ENCODE measurements at regions not wholly inside any gene's neighbourhood (a gene's known extent, or its start where the extent isn't known, plus 50 kb on each side); places are given as distances from the start of the nearest gene placed in this dataset.

- no peak for DNase-seq
- no peak overlapping the region for H3K4me2 ChIP-seq (ENCODE audit: low read depth, low read length)
- H3K4me1 ChIP-seq (ENCODE audit: low read length), result peaks cover 21% of the 10 kb centered on the region
- H2AFZ ChIP-seq (ENCODE audit: low read length), result no peak overlapping the region
- H3K27me3 ChIP-seq (replicated peaks; ENCODE audit: insufficient read depth, low read length), result no peaks in the 10 kb centered on the region
- no peaks in the 10 kb centered on the region for H3K36me3 ChIP-seq (replicated peaks; ENCODE audit: insufficient read depth, low read length)
- no peak overlapping the region for H3K27ac ChIP-seq (ENCODE audit: low read length)
- no peaks in the 10 kb centered on the region for H3K9me3 ChIP-seq (replicated peaks; ENCODE audit: insufficient read depth, low read length)
- no peak overlapping the region for H3K4me3 ChIP-seq (ENCODE audit: low read length)
- H3K79me2 ChIP-seq (ENCODE audit: low read length), result no peaks in the 10 kb centered on the region
- TF ChIP-seq EZH2 (optimal IDR thresholded peaks at IDR 0.05; ENCODE audit: low read depth, low read length), result no peak
- TF ChIP-seq, protein P1, sequence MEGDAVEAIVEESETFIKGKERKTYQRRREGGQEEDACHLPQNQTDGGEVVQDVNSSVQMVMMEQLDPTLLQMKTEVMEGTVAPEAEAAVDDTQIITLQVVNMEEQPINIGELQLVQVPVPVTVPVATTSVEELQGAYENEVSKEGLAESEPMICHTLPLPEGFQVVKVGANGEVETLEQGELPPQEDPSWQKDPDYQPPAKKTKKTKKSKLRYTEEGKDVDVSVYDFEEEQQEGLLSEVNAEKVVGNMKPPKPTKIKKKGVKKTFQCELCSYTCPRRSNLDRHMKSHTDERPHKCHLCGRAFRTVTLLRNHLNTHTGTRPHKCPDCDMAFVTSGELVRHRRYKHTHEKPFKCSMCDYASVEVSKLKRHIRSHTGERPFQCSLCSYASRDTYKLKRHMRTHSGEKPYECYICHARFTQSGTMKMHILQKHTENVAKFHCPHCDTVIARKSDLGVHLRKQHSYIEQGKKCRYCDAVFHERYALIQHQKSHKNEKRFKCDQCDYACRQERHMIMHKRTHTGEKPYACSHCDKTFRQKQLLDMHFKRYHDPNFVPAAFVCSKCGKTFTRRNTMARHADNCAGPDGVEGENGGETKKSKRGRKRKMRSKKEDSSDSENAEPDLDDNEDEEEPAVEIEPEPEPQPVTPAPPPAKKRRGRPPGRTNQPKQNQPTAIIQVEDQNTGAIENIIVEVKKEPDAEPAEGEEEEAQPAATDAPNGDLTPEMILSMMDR (IDR thresholded peaks at IDR 0.05; ENCODE audit: low read length), result no peak
- no peaks in the 10 kb centered on the region for H4K20me1 ChIP-seq (ENCODE audit: insufficient read depth, low read length)
- H3K9me2 ChIP-seq (replicated peaks; ENCODE audit: insufficient read depth, low read length), result no peaks in the 10 kb centered on the region
- H3K9ac ChIP-seq (ENCODE audit: low read length), result no peak overlapping the region
- H3F3A ChIP-seq (ENCODE audit: insufficient read depth, low read length), result peaks cover 9% of the 10 kb centered on the region; the same call in 1 of the 2 replicates
These were observed 146.0 kb upstream of the ADO start for GRCh38 chr10:62658516-62658915.

DNA sequence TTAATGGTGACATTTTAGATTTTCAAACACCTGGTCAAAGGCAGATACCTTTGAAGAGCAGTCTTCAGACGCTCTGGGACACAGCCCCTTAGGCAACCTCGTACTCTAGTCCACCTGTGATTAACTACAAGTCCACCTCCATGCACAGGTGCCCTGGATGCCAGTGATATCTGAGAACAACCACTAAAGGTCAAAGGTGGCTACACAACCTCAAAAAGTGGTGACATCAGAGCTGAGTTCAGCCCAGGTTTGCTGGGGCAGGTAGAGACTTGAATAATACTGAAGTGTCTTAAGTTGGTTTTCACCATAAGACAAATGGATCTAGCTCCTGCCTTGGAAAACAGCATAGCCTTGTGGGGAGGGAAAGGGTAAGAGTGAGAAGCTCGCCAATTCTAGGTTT lies 143.4 kb upstream of the ADO start:
- TF ChIP-seq EZH2 (optimal IDR thresholded peaks at IDR 0.05; ENCODE audit: low read depth, low read length), result no peak
- TF ChIP-seq, protein P1 (IDR thresholded peaks at IDR 0.05; ENCODE audit: low read length), result no peak
- no peak for TF ChIP-seq EZH2phosphoT487 (IDR thresholded peaks at IDR 0.05; ENCODE audit: low read length)
- no peaks in the 10 kb centered on the region for H3K9me2 ChIP-seq (replicated peaks; ENCODE audit: insufficient read depth, low read length)
- H3F3A ChIP-seq (ENCODE audit: insufficient read depth, low read length), result no peaks in the 10 kb centered on the region
- no peak overlapping the region for H3K4me3 ChIP-seq (ENCODE audit: low read length)
- no peaks in the 10 kb centered on the region for H4K20me1 ChIP-seq (ENCODE audit: insufficient read depth, low read length)
- no peak overlapping the region for H2AFZ ChIP-seq (ENCODE audit: low read length)
- no peak for DNase-seq
- H3K27me3 ChIP-seq (replicated peaks; ENCODE audit: insufficient read depth, low read length), result no peaks in the 10 kb centered on the region
- no peaks in the 10 kb centered on the region for H3K36me3 ChIP-seq (replicated peaks; ENCODE audit: insufficient read depth, low read length)
- H3K79me2 ChIP-seq (ENCODE audit: low read length), result no peaks in the 10 kb centered on the region
- no peak overlapping the region for H3K27ac ChIP-seq (ENCODE audit: low read length)
- no peak overlapping the region for H3K4me2 ChIP-seq (ENCODE audit: low read depth, low read length)
- H3K4me1 ChIP-seq (ENCODE audit: low read length), result no peaks in the 10 kb centered on the region
- H3K9ac ChIP-seq (ENCODE audit: low read length), result no peak overlapping the region
- no peaks in the 10 kb centered on the region for H3K9me3 ChIP-seq (replicated peaks; ENCODE audit: insufficient read depth, low read length)

DNA sequence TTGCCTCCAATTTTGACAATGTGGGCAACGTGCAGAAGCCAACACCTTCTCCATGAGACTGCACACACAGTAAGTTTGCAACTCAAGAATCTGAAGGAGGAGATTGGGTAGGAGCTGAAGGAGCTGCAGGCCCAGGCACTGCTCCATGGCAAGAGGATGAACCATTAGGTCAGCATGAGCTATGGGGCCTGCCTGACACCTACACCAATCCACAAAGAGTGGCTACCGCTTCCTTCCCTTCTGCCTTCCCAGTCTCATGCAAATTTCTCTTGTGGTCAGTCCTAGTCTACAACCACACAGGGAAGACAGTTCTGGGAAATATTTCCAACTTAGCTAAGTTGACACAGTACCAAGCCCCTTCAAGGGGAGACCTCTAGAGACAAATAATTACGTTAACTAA lies 142.0 kb upstream of the ADO start:
- Histone ChIP-seq H3K4me2 (ENCODE audit: low read depth, low read length) (no peak overlapping the region), H3K79me2 (ENCODE audit: low read length) (no peaks in the 10 kb centered on the region), H3K9me2 (replicated peaks; ENCODE audit: insufficient read depth, low read length) (no peaks in the 10 kb centered on the region), H2AFZ (ENCODE audit: low read length) (no peak overlapping the region), H3K9me3 (replicated peaks; ENCODE audit: insufficient read depth, low read length) (no peaks in the 10 kb centered on the region), H3K27me3 (replicated peaks; ENCODE audit: insufficient read depth, low read length) (no peaks in the 10 kb centered on the region), H4K20me1 (ENCODE audit: insufficient read depth, low read length) (no peaks in the 10 kb centered on the region), H3K4me3 (ENCODE audit: low read length) (no peak overlapping the region), H3K27ac (ENCODE audit: low read length) (no peak overlapping the region), H3K4me1 (ENCODE audit: low read length) (no peaks in the 10 kb centered on the region), H3K9ac (ENCODE audit: low read length) (no peak overlapping the region), H3K36me3 (replicated peaks; ENCODE audit: insufficient read depth, low read length) (no peaks in the 10 kb centered on the region), H3F3A (ENCODE audit: insufficient read depth, low read length) (no peaks in the 10 kb centered on the region)
- no peak for TF ChIP-seq EZH2 (optimal IDR thresholded peaks at IDR 0.05; ENCODE audit: low read depth, low read length)
- TF ChIP-seq, protein P1 (IDR thresholded peaks at IDR 0.05; ENCODE audit: low read length), result no peak
- no peak for DNase-seq

All from MM.1S (cell line).